Endothelial cell of hepatic sinusoid (primary cell): ENCODE measurements at regions not wholly inside any gene's neighbourhood (a gene's known extent, or its start where the extent isn't known, plus 50 kb on each side); places are given as distances from the start of the nearest gene placed in this dataset.
"Not testable (repeated sequence)": the region's sequence is repeated elsewhere in the genome, so short reads cannot be mapped to it uniquely, and the experiment has no call there.

ENCODE experiments used
- in situ Hi-C: cut with HindIII; loops from 2 replicates; pipeline ENCODE4 v1.10.0; 2017; ENCODE audit warnings: low sequenced_read_pairs

DNA sequence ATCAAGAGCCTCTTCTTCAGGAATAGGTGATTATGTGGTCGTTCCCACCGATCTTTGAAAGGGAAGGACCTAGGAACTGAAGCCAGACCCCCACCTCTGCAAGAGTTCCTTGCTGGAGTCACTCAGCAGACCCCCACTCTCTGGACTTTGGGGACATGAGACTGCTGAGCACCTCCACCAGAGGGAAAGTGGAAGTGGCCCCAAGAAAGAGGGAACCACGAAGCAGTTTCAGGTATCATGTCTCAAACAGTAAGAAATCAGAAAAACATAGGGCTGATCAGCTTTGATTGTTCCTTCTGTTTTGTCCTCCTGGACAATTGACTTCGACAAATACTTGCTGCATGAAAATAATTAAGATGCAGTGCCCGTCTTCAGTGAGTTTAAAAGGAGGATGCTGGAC, 84.2 kb upstream of the ADORA2B start:
- in situ Hi-C loops = not testable (repeated sequence)

GRCh38 chr17:15864061-15864460, 80.9 kb upstream of the ADORA2B start:
- in situ Hi-C loops = not testable (repeated sequence)

- in situ Hi-C loops = not testable (repeated sequence)
Measured at GRCh38 chr17:15864472-15864871, 80.5 kb upstream of the ADORA2B start.

DNA sequence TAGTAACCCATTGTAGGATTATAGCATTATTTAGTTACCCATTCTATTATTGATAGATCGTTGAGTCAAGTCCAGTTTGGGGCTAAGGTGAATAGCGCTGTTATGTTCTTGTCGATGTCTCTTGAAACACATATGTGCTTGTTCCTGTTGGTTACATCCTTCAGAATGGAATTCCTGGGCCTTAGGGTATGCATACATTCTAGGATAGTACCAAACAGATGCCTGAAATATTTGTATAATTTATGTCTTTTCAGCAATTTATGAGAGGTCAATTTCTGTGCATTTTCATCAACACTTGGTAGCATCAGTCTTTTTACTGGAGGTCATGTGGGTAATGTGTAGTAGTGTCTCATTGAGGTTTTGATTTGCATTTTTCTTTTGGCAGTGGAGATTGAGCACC, 78.9 kb upstream of the ADORA2B start:
- in situ Hi-C loops = not testable (repeated sequence)

- in situ Hi-C loops = not testable (repeated sequence)
Measured at GRCh38 chr17:15867331-15867730, 77.6 kb upstream of the ADORA2B start.

DNA sequence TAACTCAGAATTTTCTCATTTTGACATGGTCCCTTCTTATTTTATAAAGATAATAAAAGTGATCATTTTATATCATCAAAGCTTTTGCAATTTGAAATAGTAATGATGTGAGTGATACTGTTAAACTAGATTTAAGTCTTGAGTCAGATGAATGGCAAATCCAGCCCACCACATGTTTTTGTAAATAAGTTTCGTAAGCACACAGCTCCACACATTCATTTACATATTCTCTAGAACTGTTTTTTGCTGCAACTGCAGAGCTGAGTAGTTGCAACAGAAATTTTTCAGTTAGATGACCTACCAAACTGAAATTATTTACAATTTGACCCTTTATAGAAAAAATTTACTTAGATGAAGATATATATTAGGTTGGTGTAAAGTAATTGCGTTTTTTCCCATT, 75.1 kb upstream of the ADORA2B start:
- in situ Hi-C loops = not testable (repeated sequence)

- in situ Hi-C loops = not testable (repeated sequence)
Measured at GRCh38 chr17:15872677-15873076, 72.3 kb upstream of the ADORA2B start.

DNA sequence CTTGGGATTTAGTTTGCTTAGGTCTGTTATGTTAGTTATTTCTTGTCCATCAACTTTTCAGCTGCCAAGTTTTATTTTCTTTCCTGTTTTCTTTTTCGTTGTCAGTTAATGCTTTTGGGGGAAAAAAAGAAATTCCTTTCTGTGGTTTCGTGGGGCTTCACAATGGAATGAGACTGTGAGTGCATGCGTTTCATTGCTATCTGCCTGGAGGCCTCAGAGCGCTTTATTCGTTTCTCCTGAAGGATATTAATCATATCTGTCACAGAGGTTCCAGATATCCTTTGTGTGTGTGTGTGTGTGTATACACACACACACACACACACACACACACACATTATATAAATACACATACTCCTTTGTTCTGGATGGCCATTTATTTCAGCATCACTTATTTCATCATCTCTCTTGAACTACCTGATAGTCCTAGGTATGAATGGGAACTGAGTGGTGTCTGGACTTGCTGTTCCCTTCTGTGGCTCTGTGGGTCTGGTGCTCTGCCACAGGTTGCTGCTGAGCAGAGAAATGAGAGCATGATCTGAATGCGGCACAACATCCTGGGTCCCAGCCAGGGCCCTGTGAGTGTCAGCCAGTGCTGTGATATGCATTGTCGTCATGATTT, 66.9 kb upstream of the ADORA2B start:
- in situ Hi-C loops = not testable (repeated sequence)

DNA sequence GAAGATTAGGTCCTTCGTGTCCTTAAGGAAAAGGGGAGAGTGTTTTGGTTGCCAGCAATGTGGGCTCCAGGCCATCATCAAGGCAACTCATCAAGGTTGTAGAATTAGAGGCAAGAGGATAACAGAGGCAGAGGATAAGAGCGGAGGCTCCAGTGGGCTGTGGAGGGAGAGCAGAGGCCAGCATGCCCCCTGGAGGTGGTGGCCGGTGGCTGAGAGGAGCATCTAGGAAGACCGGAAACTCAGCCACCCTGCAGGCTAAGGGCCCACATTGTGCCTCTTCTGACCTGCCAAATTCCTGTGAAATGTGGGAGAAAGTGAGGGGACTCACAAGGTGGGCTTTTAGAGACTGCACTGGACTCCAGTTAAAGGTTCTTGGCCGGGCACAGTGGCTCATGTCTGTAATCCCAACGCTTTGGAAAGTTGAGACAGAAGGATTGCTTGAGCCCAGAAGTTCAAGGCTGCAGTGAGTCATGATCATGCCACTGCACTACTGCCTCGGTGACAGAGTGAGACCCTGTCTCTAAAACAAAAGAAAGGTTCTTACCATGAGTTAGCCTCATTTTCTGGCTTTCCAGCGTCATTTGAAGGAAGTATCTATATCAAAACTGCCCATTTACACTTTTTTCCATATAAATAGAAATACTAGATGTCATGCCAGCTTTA, 62.7 kb upstream of the ADORA2B start:
- in situ Hi-C loops = no loop called here

GRCh38 chr17:15882777-15883176, 62.2 kb upstream of the ADORA2B start:
- in situ Hi-C loops = no loop called here

GRCh38 chr17:15883617-15884111, 61.3 kb upstream of the ADORA2B start:
- in situ Hi-C loops = no loop called here

DNA sequence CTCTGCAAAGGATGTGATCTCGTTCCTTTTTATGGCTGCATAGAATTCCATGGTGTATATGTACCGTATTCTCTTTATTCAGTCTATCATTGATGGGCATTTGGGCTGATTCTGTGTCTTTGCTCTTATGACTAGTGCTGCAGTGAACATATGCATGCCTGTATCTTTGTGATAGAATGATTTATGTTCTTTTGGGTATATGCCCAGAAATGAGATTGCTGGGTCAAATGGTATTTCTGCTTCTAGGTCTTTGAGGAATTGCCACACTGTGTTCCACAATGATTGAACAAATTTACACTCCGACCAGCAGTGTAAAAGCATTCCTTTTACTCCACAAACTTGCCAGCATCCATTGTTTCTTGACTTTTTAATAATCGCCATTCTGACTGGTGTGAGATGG, 60.2 kb upstream of the ADORA2B start:
- in situ Hi-C loops = no loop called here

DNA sequence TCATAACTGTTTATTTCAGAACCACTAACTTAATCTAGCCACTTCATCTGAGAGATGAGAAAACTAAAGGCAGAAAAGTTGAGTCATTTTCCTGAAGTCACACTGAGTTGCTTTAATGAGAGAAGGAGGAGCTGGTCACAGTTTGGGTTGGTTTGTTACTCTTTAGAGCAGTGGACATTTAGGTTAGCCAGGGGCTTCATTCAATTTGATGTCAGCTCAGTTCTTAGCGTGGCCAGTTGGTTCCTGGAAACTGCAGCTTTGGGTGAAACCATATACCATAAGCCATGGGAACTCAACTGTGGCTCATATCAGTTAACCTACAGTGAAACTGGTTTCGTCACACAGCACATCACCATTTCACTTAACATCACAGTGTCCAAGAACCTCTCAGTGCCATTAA, 59.2 kb upstream of the ADORA2B start:
- in situ Hi-C loops = no loop called here

DNA sequence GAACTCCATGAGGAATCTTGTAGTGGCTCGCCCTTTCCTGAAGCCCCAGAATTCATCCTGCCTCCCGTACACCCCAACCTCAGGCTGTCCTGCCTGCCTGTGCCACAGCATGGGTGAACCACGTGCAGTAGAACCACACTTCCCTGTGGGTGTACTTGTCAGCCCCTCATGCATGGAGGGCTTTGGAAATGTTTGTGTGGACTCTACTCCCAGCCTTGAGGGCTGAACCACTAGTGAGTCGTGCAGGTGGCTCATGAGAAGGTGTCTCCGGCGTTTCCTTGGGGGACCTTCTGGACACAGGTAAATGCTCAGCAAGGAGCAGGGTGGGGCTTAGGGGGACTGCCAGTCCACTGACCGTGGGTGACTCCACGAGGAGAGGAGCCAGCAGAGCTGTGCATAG, 58.7 kb upstream of the ADORA2B start:
- in situ Hi-C loops = no loop called here

GRCh38 chr17:15886804-15887203, 58.1 kb upstream of the ADORA2B start:
- in situ Hi-C loops = no loop called here

DNA sequence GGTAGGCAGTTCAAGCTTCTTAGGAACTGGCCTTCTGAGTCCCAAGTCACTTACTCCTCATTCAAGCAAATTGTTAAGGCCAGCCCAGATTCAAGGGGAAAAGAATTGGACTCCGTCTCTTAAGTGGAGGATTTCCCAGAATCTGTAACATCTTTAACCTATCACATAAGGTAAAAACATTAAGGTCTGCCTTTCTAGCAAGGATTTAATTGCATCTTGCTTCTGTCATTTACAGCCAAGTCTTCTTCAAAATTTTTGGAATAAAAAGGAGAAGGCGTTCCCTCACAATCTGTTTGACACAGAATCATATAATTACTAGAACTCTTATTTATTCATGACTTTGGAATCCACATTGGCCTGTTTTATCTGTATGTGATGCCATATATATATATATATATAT, 56.5 kb upstream of the ADORA2B start:
- in situ Hi-C loops = no loop called here

- in situ Hi-C loops = loop anchor here (5.0 kb wide), 1 partner anchor 52 kb away; no protein-coding TSS in a partner anchor
Measured at GRCh38 chr17:15890279-15890892, 54.5 kb upstream of the ADORA2B start.

GRCh38 chr17:15891318-15891717, 53.6 kb upstream of the ADORA2B start:
- in situ Hi-C loops = loop anchor here (5.0 kb wide), 1 partner anchor 51 kb away; no protein-coding TSS in a partner anchor

DNA sequence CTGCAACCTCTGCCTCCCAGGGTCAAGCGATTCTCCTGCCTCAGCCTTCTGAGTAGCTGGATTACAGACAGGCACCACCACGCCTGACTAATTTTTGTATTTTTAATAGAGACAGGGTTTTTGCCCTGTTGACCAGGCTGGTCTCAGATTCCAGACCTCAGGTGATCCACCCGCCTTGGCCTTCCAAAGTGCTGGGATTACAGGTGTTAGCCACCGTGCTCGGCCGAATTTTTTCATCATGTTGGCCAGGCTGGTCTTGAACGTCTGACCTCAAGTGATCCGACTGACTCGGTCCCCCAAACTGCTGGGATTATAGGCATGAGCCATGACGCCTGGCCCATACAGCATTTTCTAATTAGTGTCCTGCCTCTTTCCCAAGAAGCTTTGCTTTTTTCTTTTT, 52.7 kb upstream of the ADORA2B start:
- in situ Hi-C loops = loop anchor here (5.0 kb wide), 1 partner anchor 50 kb away; no protein-coding TSS in a partner anchor

DNA sequence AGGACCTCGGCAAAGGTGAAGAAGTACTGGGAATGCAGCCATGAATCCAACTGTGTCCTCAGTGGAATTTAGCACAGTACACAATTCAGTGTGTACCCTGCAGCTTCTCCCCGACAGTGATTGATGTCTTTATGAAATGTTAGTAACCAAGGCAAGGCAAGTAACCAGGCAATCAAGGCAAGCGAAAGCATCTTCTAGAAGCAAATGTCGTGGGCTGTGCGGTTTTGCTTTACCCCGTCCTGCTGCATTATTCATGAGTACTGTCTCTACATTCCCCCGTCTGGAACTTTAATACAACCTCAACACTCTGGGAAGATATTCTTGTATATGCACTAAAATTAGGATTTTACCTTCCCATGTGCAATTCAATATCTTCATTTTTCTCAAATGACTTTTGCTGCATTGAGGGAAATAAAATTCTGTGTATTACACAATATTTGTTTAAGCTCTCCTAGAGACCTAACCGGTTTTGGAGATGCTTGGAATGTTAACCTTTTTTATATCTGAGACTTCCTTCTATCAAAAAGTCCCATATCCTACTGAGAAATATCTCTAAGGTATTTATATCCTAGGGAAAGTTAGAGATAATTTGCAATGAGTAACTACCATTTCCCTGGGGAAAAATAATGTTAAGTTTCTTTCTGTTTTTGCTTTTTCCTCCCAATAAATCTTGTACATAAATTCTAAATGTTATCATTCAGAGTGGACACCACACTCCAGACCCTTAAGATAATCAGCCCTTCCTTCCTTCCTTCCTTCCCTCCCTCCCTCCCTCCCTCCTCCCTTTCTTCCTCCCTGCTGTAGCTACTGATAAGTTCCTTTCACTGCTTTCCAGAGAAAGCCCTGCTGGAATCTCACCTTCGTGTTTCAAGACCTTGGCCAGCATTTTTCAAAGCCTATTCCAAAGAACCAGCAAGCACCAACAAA, 51.9 kb upstream of the ADORA2B start:
- in situ Hi-C loops = loop anchor here (5.0 kb wide), 1 partner anchor 49 kb away; no protein-coding TSS in a partner anchor

- in situ Hi-C loops = loop anchor here (5.0 kb wide), 1 partner anchor 49 kb away; no protein-coding TSS in a partner anchor
Measured at GRCh38 chr17:15893658-15894024, 51.3 kb upstream of the ADORA2B start.
